ENCODE measurements at regions not wholly inside any gene's neighbourhood (a gene's known extent, or its start where the extent isn't known, plus 50 kb on each side); places are given as distances from the start of the nearest gene placed in this dataset.
"Not testable (repeated sequence)": the region's sequence is repeated elsewhere in the genome, so short reads cannot be mapped to it uniquely, and the experiment has no call there.

GRCh38 chr2:195118276-195118675 is 538.8 kb upstream of the SLC39A10 start:
- WGBS, 3 donors, result 73 to 88% (median 77%) methylated on average over 3 of the region's 3 CpGs
- Histone ChIP-seq H3K36me3 (ENCODE audit: control insufficient read depth in 3 of 3, insufficient read depth in 2 of 3, low read depth in 1 of 3, low read length in 3 of 3) (no peaks in the 10 kb centered on the region), H3K9me3 (ENCODE audit: control insufficient read depth in 2 of 2, insufficient read depth in 1 of 2, low read depth in 1 of 2, low read length in 1 of 2) (peaks cover 0 to 7% of the 10 kb centered on the region in 2 donors), H3K4me1 (ENCODE audit: control insufficient read depth in 3 of 3, insufficient read depth in 2 of 3, low read depth in 1 of 3, low read length in 2 of 3) (no peaks in the 10 kb centered on the region), H3K27ac (ENCODE audit: low read depth in 1 of 3, low read length in 2 of 3) (no peak overlapping the region), H3K27me3 (ENCODE audit: control insufficient read depth in 3 of 3, insufficient read depth in 3 of 3, low read length in 3 of 3) (peaks cover 0 to 2% (median 0%) of the 10 kb centered on the region in 3 donors), H3K4me3 (ENCODE audit: low read depth in 1 of 3, low read length in 3 of 3) (no peak overlapping the region)
- FAIRE-seq, result no peak
- no peak for DNase-seq

DNA sequence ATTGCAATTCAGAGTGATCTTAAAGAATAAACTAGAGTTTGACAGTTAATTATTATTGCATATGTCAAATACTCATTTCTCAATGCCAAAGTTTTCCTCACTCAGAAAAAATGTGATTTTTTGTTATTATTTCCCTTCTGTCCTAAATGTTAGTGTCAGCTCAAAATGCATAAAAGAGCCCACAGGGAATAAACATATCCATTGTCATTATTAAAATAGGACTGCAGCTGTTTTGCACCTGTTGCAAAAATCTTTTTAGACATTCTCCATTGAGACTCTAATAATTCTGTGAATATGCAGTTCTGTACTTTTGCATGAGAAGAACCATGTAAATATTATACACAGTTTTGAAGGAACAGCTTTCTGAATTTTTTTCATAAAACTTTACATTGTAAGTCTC is 540.0 kb upstream of the SLC39A10 start:
- H3K27ac ChIP-seq (ENCODE audit: low read depth in 1 of 3, low read length in 2 of 3), result no peak overlapping the region
- H3K4me3 ChIP-seq (ENCODE audit: low read depth in 1 of 3, low read length in 3 of 3), result no peak overlapping the region
- H3K9me3 ChIP-seq (ENCODE audit: control insufficient read depth in 2 of 2, insufficient read depth in 1 of 2, low read depth in 1 of 2, low read length in 1 of 2), result peaks cover 0 to 7% of the 10 kb centered on the region in 2 donors
- FAIRE-seq (no peak), DNase-seq (no peak)
- no peaks in the 10 kb centered on the region for H3K4me1 ChIP-seq (ENCODE audit: control insufficient read depth in 3 of 3, insufficient read depth in 2 of 3, low read depth in 1 of 3, low read length in 2 of 3)
- peaks cover 0 to 2% (median 0%) of the 10 kb centered on the region in 3 donors for H3K27me3 ChIP-seq (ENCODE audit: control insufficient read depth in 3 of 3, insufficient read depth in 3 of 3, low read length in 3 of 3)
- no peaks in the 10 kb centered on the region for H3K36me3 ChIP-seq (ENCODE audit: control insufficient read depth in 3 of 3, insufficient read depth in 2 of 3, low read depth in 1 of 3, low read length in 3 of 3)

- H3K9me3 ChIP-seq (ENCODE audit: control insufficient read depth in 2 of 2, insufficient read depth in 1 of 2, low read depth in 1 of 2, low read length in 1 of 2), result peaks cover 0 to 7% of the 10 kb centered on the region in 2 donors
Observed at GRCh38 chr2:195115738-195116137, 541.3 kb upstream of the SLC39A10 start.

DNA sequence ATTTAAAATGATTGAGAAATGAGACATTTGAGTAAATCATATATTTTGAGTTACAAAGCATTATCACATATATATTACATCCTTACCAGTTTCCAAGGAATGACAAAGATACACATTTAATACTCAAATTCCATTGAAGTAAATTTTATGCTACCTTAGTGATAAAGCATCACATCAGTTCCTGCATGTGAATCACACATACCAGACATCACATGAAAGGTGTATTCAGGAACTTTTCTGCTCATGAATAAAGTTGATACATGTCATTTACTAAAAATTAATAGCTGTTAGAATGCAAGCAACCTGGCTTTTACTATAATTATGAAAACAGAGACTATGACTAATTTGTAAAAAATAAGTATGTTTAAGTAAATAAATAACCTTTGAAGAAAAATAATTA is 548.8 kb upstream of the SLC39A10 start:
- Histone ChIP-seq H3K4me3 (ENCODE audit: low read depth in 1 of 3, low read length in 3 of 3) (no peak overlapping the region), H3K27ac (ENCODE audit: low read depth in 1 of 3, low read length in 2 of 3) (no peak overlapping the region), H3K9me3 (ENCODE audit: control insufficient read depth in 2 of 2, insufficient read depth in 1 of 2, low read depth in 1 of 2, low read length in 1 of 2) (no peaks in the 10 kb centered on the region), H3K36me3 (ENCODE audit: control insufficient read depth in 3 of 3, insufficient read depth in 2 of 3, low read depth in 1 of 3, low read length in 3 of 3) (no peaks in the 10 kb centered on the region), H3K4me1 (ENCODE audit: control insufficient read depth in 3 of 3, insufficient read depth in 2 of 3, low read depth in 1 of 3, low read length in 2 of 3) (no peaks in the 10 kb centered on the region), H3K27me3 (ENCODE audit: control insufficient read depth in 3 of 3, insufficient read depth in 3 of 3, low read length in 3 of 3) (no peaks in the 10 kb centered on the region)
- DNase-seq, result no peak
- no peak for FAIRE-seq

More at GRCh38 chr2:195115738-195116137, 541.3 kb upstream of the SLC39A10 start:
- H3K36me3 ChIP-seq (ENCODE audit: control insufficient read depth in 3 of 3, insufficient read depth in 2 of 3, low read depth in 1 of 3, low read length in 3 of 3), result no peaks in the 10 kb centered on the region
- no peak for DNase-seq
- no peak overlapping the region for H3K27ac ChIP-seq (ENCODE audit: low read depth in 1 of 3, low read length in 2 of 3)
- H3K4me1 ChIP-seq (ENCODE audit: control insufficient read depth in 3 of 3, insufficient read depth in 2 of 3, low read depth in 1 of 3, low read length in 2 of 3), result no peaks in the 10 kb centered on the region
- no peak overlapping the region for H3K4me3 ChIP-seq (ENCODE audit: low read depth in 1 of 3, low read length in 3 of 3)
- 7 to 27% (median 22%) methylated on average over 2 of the region's 2 CpGs for WGBS, 3 donors
- peaks cover 0 to 2% (median 0%) of the 10 kb centered on the region in 3 donors for H3K27me3 ChIP-seq (ENCODE audit: control insufficient read depth in 3 of 3, insufficient read depth in 3 of 3, low read length in 3 of 3)
- FAIRE-seq, result no peak

DNA sequence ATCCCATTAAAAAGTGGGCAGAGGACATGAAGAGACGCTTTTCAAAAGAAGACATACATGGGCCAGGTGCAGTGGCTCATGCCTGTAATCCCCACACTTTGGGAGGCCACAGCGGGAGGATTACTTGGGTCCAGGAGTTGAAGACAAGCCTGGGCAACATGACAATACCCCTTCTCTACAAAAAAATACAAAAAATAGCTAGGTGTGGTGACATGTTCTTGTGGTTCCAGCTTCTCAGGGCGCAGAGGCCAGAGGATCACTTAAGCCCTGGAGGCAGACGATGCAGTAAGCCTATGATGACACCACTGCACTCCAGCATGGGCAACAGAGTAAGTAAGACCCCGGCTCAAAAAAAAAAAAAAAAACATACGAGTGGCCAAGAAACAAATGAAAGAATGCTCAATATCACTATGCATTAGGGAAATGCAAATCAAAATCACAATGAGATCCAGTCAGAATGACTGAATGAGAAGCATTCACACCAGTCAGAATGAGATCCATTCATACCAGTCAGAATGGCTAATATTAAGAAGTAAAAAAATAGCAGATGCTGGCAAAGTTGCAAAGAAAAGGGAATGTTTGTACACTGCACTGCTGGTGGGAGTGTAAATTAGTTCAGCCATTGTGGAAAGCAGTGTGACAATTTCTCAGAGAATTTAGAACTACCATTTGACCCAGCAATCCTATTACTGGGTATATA is 550.2 kb upstream of the SLC39A10 start:
- Histone ChIP-seq H3K27ac (ENCODE audit: low read depth in 1 of 3, low read length in 2 of 3) (no peak overlapping the region), H3K36me3 (ENCODE audit: control insufficient read depth in 3 of 3, insufficient read depth in 2 of 3, low read depth in 1 of 3, low read length in 3 of 3) (no peaks in the 10 kb centered on the region), H3K9me3 (ENCODE audit: control insufficient read depth in 2 of 2, insufficient read depth in 1 of 2, low read depth in 1 of 2, low read length in 1 of 2) (no peaks in the 10 kb centered on the region), H3K4me3 (ENCODE audit: low read depth in 1 of 3, low read length in 3 of 3) (no peak overlapping the region), H3K4me1 (ENCODE audit: control insufficient read depth in 3 of 3, insufficient read depth in 2 of 3, low read depth in 1 of 3, low read length in 2 of 3) (no peaks in the 10 kb centered on the region), H3K27me3 (ENCODE audit: control insufficient read depth in 3 of 3, insufficient read depth in 3 of 3, low read length in 3 of 3) (no peaks in the 10 kb centered on the region)
- no peak for DNase-seq
- 81 to 86% (median 81%) methylated on average over 6 of the region's 6 CpGs for WGBS, 3 donors
- no peak for FAIRE-seq

DNA sequence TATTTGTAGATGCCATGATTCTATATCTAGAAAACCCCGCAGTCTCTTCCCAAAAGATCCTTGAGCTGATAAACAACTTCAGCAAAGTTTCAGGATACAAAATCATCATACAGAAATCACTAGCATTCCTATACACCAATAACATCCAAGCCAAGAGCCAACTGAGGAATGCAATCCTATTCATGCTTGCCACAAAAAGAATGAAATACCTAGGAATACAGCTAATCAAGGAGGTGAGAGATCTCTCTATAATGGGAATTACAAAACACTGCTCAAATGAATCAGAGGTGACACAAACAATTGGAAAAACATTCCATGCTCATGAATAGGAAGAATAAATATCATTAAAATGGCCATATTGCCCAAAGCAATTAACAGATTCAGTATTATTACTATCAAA is 551.4 kb upstream of the SLC39A10 start:
- H3K4me1 ChIP-seq (ENCODE audit: control insufficient read depth in 3 of 3, insufficient read depth in 2 of 3, low read depth in 1 of 3, low read length in 2 of 3), result no peaks in the 10 kb centered on the region
- DNase-seq, result no peak
- WGBS, 3 donors, result 76 to 85% (median 82%) methylated on average over 1 of the region's 1 CpG

DNA sequence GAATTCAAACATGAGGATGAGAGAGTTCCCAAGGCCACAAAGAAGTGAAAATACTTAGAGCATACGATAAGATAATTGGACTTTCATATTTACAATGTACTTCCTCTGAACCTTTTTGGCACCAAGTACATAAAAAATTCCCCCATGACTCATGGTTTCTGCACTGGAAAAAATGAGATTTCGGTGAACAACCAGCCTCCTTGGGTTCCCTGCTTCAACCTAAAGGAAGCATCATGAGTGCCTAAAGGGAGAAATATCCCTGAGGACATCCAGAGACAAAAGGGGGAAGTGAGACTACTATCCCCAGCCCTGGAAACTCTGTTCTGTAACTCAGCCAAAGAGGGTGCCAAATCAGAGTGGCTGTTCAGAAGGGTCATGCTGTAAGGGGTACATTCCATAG is 562.7 kb upstream of the SLC39A10 start:
- Histone ChIP-seq H3K27me3 (ENCODE audit: control insufficient read depth in 3 of 3, insufficient read depth in 3 of 3, low read length in 3 of 3) (no peaks in the 10 kb centered on the region), H3K4me3 (ENCODE audit: low read depth in 1 of 3, low read length in 3 of 3) (no peak overlapping the region), H3K36me3 (ENCODE audit: control insufficient read depth in 3 of 3, insufficient read depth in 2 of 3, low read depth in 1 of 3, low read length in 3 of 3) (no peaks in the 10 kb centered on the region), H3K9me3 (ENCODE audit: control insufficient read depth in 2 of 2, insufficient read depth in 1 of 2, low read depth in 1 of 2, low read length in 1 of 2) (no peaks in the 10 kb centered on the region), H3K27ac (ENCODE audit: low read depth in 1 of 3, low read length in 2 of 3) (no peak overlapping the region), H3K4me1 (ENCODE audit: control insufficient read depth in 3 of 3, insufficient read depth in 2 of 3, low read depth in 1 of 3, low read length in 2 of 3) (no peaks in the 10 kb centered on the region)
- WGBS, 3 donors, result 34 to 54% (median 52%) methylated on average over 2 of the region's 2 CpGs
- no peak for FAIRE-seq
- DNase-seq, result no peak

More for the DNA sequence above, 551.4 kb upstream of the SLC39A10 start:
- Histone ChIP-seq H3K27me3 (ENCODE audit: control insufficient read depth in 3 of 3, insufficient read depth in 3 of 3, low read length in 3 of 3) (no peaks in the 10 kb centered on the region), H3K27ac (ENCODE audit: low read depth in 1 of 3, low read length in 2 of 3) (no peak overlapping the region), H3K9me3 (ENCODE audit: control insufficient read depth in 2 of 2, insufficient read depth in 1 of 2, low read depth in 1 of 2, low read length in 1 of 2) (no peaks in the 10 kb centered on the region), H3K36me3 (ENCODE audit: control insufficient read depth in 3 of 3, insufficient read depth in 2 of 3, low read depth in 1 of 3, low read length in 3 of 3) (no peaks in the 10 kb centered on the region), H3K4me3 (ENCODE audit: low read depth in 1 of 3, low read length in 3 of 3) (no peak overlapping the region)
- FAIRE-seq, result no peak

DNA sequence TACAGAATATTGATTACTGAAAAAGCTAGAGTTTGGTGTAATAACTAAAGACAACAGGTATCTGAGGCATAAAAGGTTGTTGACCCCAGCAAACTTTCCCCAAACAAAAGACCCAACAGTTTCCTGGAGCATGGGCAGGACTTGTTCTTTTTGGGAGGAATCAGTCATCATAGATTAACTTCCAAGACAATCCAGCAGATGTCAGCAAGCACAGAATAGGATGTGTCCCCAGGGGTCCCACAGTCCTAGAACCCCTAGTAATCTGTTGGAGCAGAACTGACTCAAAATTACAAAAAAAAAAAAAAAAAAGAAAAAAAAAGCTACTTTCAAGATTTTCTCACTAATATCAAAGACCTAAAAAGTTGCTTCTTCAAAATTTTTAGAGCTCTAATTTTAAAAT is 564.7 kb upstream of the SLC39A10 start:
- FAIRE-seq, result no peak

GRCh38 chr2:195072806-195073205 is 584.2 kb upstream of the SLC39A10 start:
- FAIRE-seq; H3K27ac ChIP-seq (ENCODE audit: low read depth in 1 of 3, low read length in 2 of 3); H3K4me1 ChIP-seq (ENCODE audit: control insufficient read depth in 3 of 3, insufficient read depth in 2 of 3, low read depth in 1 of 3, low read length in 2 of 3); H3K9me3 ChIP-seq (ENCODE audit: control insufficient read depth in 2 of 2, insufficient read depth in 1 of 2, low read depth in 1 of 2, low read length in 1 of 2); H3K4me3 ChIP-seq (ENCODE audit: low read depth in 1 of 3, low read length in 3 of 3); DNase-seq; H3K27me3 ChIP-seq (ENCODE audit: control insufficient read depth in 3 of 3, insufficient read depth in 3 of 3, low read length in 3 of 3); H3K36me3 ChIP-seq (ENCODE audit: control insufficient read depth in 3 of 3, insufficient read depth in 2 of 3, low read depth in 1 of 3, low read length in 3 of 3): not testable (repeated sequence)
- 58 to 67% (median 64%) methylated on average over 3 to 8 of the region's 13 CpGs for WGBS, 3 donors

More for the DNA sequence above, 564.7 kb upstream of the SLC39A10 start:
- Histone ChIP-seq H3K27me3 (ENCODE audit: control insufficient read depth in 3 of 3, insufficient read depth in 3 of 3, low read length in 3 of 3) (no peaks in the 10 kb centered on the region), H3K36me3 (ENCODE audit: control insufficient read depth in 3 of 3, insufficient read depth in 2 of 3, low read depth in 1 of 3, low read length in 3 of 3) (no peaks in the 10 kb centered on the region), H3K4me1 (ENCODE audit: control insufficient read depth in 3 of 3, insufficient read depth in 2 of 3, low read depth in 1 of 3, low read length in 2 of 3) (no peaks in the 10 kb centered on the region), H3K4me3 (ENCODE audit: low read depth in 1 of 3, low read length in 3 of 3) (no peak overlapping the region), H3K27ac (ENCODE audit: low read depth in 1 of 3, low read length in 2 of 3) (no peak overlapping the region), H3K9me3 (ENCODE audit: control insufficient read depth in 2 of 2, insufficient read depth in 1 of 2, low read depth in 1 of 2, low read length in 1 of 2) (no peaks in the 10 kb centered on the region)
- DNase-seq, result no peak

All from small intestine (tissue), 7 donors.